CD14-positive monocyte (primary cell): ENCODE measurements at regions not wholly inside any gene's neighbourhood (a gene's known extent, or its start where the extent isn't known, plus 50 kb on each side); places are given as distances from the start of the nearest gene placed in this dataset.

Experiments
- DNase-seq, 3 donors: peaks; one replicate each; pipeline ENCODE4 v3.0.0-alpha.2; 2011 to 2022
- H2AFZ ChIP-seq: 2 replicates; pipeline ENCODE4 v1.6.0; 2012; ENCODE audit warnings: mild to moderate bottlenecking, low read depth, low read length, inconsistent platforms; ENCODE audit not compliant: insufficient read depth, poor library complexity, severe bottlenecking
- H3K27ac ChIP-seq, 2 donors: 1 replicate in 1 of 2; 2 replicates in 1 of 2; pipeline ENCODE4 v1.5.1; 2012 to 2013; ENCODE audit warnings: low read length in 2 of 2, control low read depth in 1 of 2, inconsistent platforms in 1 of 2, low read depth in 1 of 2, mild to moderate bottlenecking in 1 of 2
- H3K27me3 ChIP-seq, 2 donors: one replicate each; pipeline versions ENCODE4 v1.6.0 to v1.6.1; 2011 to 2013; ENCODE audit warnings: low read length in 2 of 2; ENCODE audit not compliant: control insufficient read depth in 2 of 2, insufficient read depth in 2 of 2
- H3K36me3 ChIP-seq, 2 donors: replicated peaks in 1 of 2; 1 replicate in 1 of 2; 2 replicates in 1 of 2; pipeline versions ENCODE4 v1.5.1 to v1.6.1; 2012 to 2013; ENCODE audit warnings: low read length in 2 of 2, control low read depth in 1 of 2, inconsistent platforms in 1 of 2, mild to moderate bottlenecking in 1 of 2; ENCODE audit not compliant: insufficient read depth in 2 of 2, control insufficient read depth in 1 of 2
- H3K4me1 ChIP-seq, 2 donors: 1 replicate in 1 of 2; 2 replicates in 1 of 2; pipeline versions ENCODE4 v1.5.1 to v1.6.1; 2012 to 2013; ENCODE audit warnings: low read length in 2 of 2, control low read depth in 1 of 2, inconsistent platforms in 1 of 2, mild to moderate bottlenecking in 1 of 2, moderate library complexity in 1 of 2; ENCODE audit not compliant: insufficient read depth in 2 of 2, control insufficient read depth in 1 of 2
- H3K4me2 ChIP-seq: replicated peaks from 2 replicates; pipeline ENCODE3; 2012; ENCODE audit warnings: low read length, moderate library complexity, mild to moderate bottlenecking; ENCODE audit not compliant: poor library complexity, severe bottlenecking; ENCODE audit errors: extremely low read depth
- H3K4me3 ChIP-seq, 3 experiments: fragments of 200-600 bp in 1 of 3; sonication (generic) in 1 of 3; replicated peaks in 1 of 3; 1 replicate in 2 of 3; 2 replicates in 1 of 3; pipeline ENCODE4 v1.5.1; 2011 to 2013; ENCODE audit warnings: low read length in 3 of 3, mild to moderate bottlenecking in 3 of 3, control low read depth in 2 of 3, low read depth in 2 of 3, inconsistent platforms in 1 of 3, moderate library complexity in 1 of 3
- H3K79me2 ChIP-seq: 2 replicates; pipeline ENCODE4 v1.6.0; 2012; ENCODE audit warnings: mild to moderate bottlenecking, control low read depth, inconsistent platforms, low read length, moderate library complexity; ENCODE audit not compliant: insufficient read depth
- H3K9ac ChIP-seq: 2 replicates; pipeline ENCODE4 v1.6.0; 2017; ENCODE audit warnings: low read length, mild to moderate bottlenecking; ENCODE audit not compliant: insufficient read depth, poor library complexity, severe bottlenecking
- H3K9me3 ChIP-seq, 2 donors: replicated peaks in 1 of 2; 1 replicate in 1 of 2; 2 replicates in 1 of 2; pipeline versions ENCODE4 v1.5.1 to v1.6.1; 2012 to 2013; ENCODE audit warnings: low read length in 2 of 2, control low read depth in 1 of 2; ENCODE audit not compliant: control insufficient read depth in 1 of 2, insufficient read depth in 1 of 2
- H4K20me1 ChIP-seq: 2 replicates; pipeline ENCODE4 v1.6.0; 2012; ENCODE audit warnings: mild to moderate bottlenecking, low read length, control low read depth, moderate library complexity; ENCODE audit not compliant: insufficient read depth
- H3K27ac Mint-ChIP-seq, 7 donors: one replicate each; pipeline ENCODE4 v1.8.0; 2020; ENCODE audit warnings: mild to moderate bottlenecking in 7 of 7, mixed read lengths in 7 of 7, moderate library complexity in 6 of 7, inconsistent platforms in 2 of 7
- H3K27me3 Mint-ChIP-seq, 3 donors: one replicate each; pipeline ENCODE4 v1.8.0; 2021 to 2022; ENCODE audit warnings: low read depth in 3 of 3, mild to moderate bottlenecking in 3 of 3, mixed read lengths in 3 of 3, moderate library complexity in 3 of 3, inconsistent platforms in 1 of 3
- H3K36me3 Mint-ChIP-seq, 2 donors: one replicate each; pipeline ENCODE4 v1.8.0; 2020; ENCODE audit warnings: mixed read lengths in 2 of 2, inconsistent platforms in 1 of 2, mild to moderate bottlenecking in 1 of 2
- H3K4me1 Mint-ChIP-seq: one replicate; pipeline ENCODE4 v1.8.0; 2020; ENCODE audit warnings: mild to moderate bottlenecking, mixed read lengths
- H3K4me3 Mint-ChIP-seq, 2 donors: one replicate each; pipeline ENCODE4 v1.8.0; 2020; ENCODE audit warnings: mild to moderate bottlenecking in 2 of 2, mixed read lengths in 2 of 2, moderate library complexity in 1 of 2
- H3K9me3 Mint-ChIP-seq, 7 donors: one replicate each; pipeline ENCODE4 v1.8.0; 2020 to 2022; ENCODE audit warnings: mixed read lengths in 7 of 7, mild to moderate bottlenecking in 6 of 7, moderate library complexity in 6 of 7, inconsistent platforms in 2 of 7
- CTCF ChIP-seq: fragments of 200-600 bp; IDR thresholded peaks from one replicate; pipeline ENCODE4 v1.8.0; 2022; ENCODE audit warnings: antibody characterized with exemption, mild to moderate bottlenecking
- WGBS: methylation state at CpG from one replicate; pipeline ENCODE4 v1.1.5; 2013; ENCODE audit warnings: missing lambda C conversion rate; ENCODE audit not compliant: insufficient coverage; 5-methylcytosine and 5-hydroxymethylcytosine counted together
- intact Hi-C, 2 donors: fragments of 100-400 bp; cut with micrococcal nuclease; formaldehyde crosslinking; loops; one replicate each; pipeline versions ENCODE4 v1.15.0 to v1.15.1; 2023

GRCh38 chr1:216824511-216824910 lies 101.3 kb upstream of the ESRRG start:
- H3K79me2 ChIP-seq, result no peaks in the 10 kb centered on the region
- no peak overlapping the region for H3K9ac ChIP-seq
- H3K27me3 ChIP-seq, result no peaks in the 10 kb centered on the region
- no peak overlapping the region for H3K27ac Mint-ChIP-seq
- no peak overlapping the region for H2AFZ ChIP-seq
- no peaks in the 10 kb centered on the region for H3K4me1 ChIP-seq
- no peaks in the 10 kb centered on the region for H3K36me3 Mint-ChIP-seq
- TF ChIP-seq CTCF, result no peak
- no peak for DNase-seq
- H3K27me3 Mint-ChIP-seq, result no peaks in the 10 kb centered on the region
- no peak overlapping the region for H3K4me2 ChIP-seq
- intact Hi-C loops, result no loop called here
- H3K9me3 Mint-ChIP-seq, result peaks cover 0 to 2% (median 0%) of the 10 kb centered on the region in 7 donors
- no peaks in the 10 kb centered on the region for H3K9me3 ChIP-seq
- H3K4me3 ChIP-seq, result no peak overlapping the region
- H4K20me1 ChIP-seq, result no peaks in the 10 kb centered on the region
- H3K27ac ChIP-seq, result no peak overlapping the region
- no peaks in the 10 kb centered on the region for H3K36me3 ChIP-seq
- H3K4me1 Mint-ChIP-seq, result no peaks in the 10 kb centered on the region
- WGBS, result 100% methylated on average over 1 of the region's 3 CpGs
- no peak overlapping the region for H3K4me3 Mint-ChIP-seq

GRCh38 chr1:216823731-216824130 lies 100.5 kb upstream of the ESRRG start:
- H4K20me1 ChIP-seq, result no peaks in the 10 kb centered on the region
- Mint-ChIP-seq H3K4me3 (no peak overlapping the region), H3K27ac (no peak overlapping the region), H3K9me3 (peaks cover 0 to under 1% (median 0%) of the 10 kb centered on the region in 7 donors), H3K4me1 (no peaks in the 10 kb centered on the region), H3K27me3 (no peaks in the 10 kb centered on the region), H3K36me3 (no peaks in the 10 kb centered on the region)
- intact Hi-C loops, result no loop called here
- no peaks in the 10 kb centered on the region for H3K27me3 ChIP-seq
- no peak for TF ChIP-seq CTCF
- no peaks in the 10 kb centered on the region for H3K9me3 ChIP-seq
- H3K27ac ChIP-seq, result no peak overlapping the region
- no peaks in the 10 kb centered on the region for H3K4me1 ChIP-seq
- H2AFZ ChIP-seq, result no peak overlapping the region
- no peak overlapping the region for H3K4me3 ChIP-seq
- no peaks in the 10 kb centered on the region for H3K36me3 ChIP-seq
- no peak overlapping the region for H3K4me2 ChIP-seq
- no peak for DNase-seq
- no peak overlapping the region for H3K9ac ChIP-seq
- WGBS, result no CpG with 5 or more reads among the region's 2 CpGs
- H3K79me2 ChIP-seq, result no peaks in the 10 kb centered on the region
